AG09309 (cell line): ENCODE measurements at regions not wholly inside any gene's neighbourhood (a gene's known extent, or its start where the extent isn't known, plus 50 kb on each side); places are given as distances from the start of the nearest gene placed in this dataset.

Source experiments
- DNase-seq: peaks from one replicate; pipeline ENCODE4 v3.0.0-alpha.2; 2010; ENCODE audit warnings: low read depth
- H3K4me3 ChIP-seq: 2 replicates; pipeline ENCODE4 v1.5.1; 2011; ENCODE audit warnings: mild to moderate bottlenecking, low read depth, low read length, moderate library complexity; ENCODE audit not compliant: control insufficient read depth
- TF ChIP-seq, protein P1 (sequence below): IDR thresholded peaks from 2 replicates; pipeline ENCODE4 v1.5.1; 2011; ENCODE audit warnings: mild to moderate bottlenecking, low read depth, low read length, inconsistent platforms; ENCODE audit not compliant: insufficient read depth, control insufficient read depth; ENCODE audit errors: missing control alignments

DNA sequence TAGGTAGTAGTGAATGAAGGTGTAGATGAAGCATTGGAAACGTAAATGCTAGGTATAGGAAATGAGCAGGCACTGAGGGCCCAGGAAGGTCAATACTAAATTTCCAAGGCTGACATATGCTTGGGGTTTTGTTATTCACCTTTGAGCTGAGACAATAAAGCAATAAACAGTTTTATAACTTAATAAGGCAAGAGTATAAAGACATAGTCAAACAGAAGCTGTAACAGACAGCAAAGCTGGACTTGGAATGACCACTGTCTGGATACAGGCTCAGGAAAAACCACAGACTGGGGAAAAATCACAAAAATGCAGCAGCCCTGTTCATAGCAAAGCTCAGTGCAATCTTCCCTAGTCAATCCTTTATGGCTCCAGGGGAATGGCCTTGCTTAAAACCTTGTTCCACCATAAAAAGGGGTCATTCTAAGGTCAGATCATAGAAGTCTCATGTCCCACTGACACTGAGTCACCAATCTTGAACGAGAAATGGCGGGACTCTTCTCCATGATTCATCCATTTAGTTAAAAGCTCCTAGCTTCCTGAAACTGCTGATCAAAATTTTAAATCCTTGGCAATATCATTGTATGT, 493.3 kb downstream of the CMPK2 start:
- DNase-seq, result no peak
- TF ChIP-seq, protein P1, sequence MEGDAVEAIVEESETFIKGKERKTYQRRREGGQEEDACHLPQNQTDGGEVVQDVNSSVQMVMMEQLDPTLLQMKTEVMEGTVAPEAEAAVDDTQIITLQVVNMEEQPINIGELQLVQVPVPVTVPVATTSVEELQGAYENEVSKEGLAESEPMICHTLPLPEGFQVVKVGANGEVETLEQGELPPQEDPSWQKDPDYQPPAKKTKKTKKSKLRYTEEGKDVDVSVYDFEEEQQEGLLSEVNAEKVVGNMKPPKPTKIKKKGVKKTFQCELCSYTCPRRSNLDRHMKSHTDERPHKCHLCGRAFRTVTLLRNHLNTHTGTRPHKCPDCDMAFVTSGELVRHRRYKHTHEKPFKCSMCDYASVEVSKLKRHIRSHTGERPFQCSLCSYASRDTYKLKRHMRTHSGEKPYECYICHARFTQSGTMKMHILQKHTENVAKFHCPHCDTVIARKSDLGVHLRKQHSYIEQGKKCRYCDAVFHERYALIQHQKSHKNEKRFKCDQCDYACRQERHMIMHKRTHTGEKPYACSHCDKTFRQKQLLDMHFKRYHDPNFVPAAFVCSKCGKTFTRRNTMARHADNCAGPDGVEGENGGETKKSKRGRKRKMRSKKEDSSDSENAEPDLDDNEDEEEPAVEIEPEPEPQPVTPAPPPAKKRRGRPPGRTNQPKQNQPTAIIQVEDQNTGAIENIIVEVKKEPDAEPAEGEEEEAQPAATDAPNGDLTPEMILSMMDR, result no peak
- no peak overlapping the region for H3K4me3 ChIP-seq

DNA sequence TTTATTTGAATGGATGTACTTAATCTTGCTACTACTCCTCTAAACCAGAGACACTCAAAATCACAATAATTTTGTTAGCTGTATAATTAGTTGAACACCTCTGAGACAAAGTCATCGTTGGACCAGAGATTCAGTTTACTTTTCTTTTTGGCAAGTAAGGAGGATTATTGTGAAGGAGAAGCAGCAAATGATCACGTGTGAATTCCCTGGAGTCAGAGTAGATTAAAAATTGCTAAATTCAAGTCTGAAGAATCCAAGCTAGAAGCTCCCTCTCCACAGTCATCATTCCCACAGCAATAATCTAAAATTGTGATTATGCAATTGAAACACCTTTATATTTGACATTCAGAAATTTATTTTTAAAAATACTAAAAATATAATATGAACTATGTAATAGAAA, 484.4 kb downstream of the CMPK2 start:
- no peak for DNase-seq
- no peak overlapping the region for H3K4me3 ChIP-seq
- TF ChIP-seq, protein P1, result no peak

DNA sequence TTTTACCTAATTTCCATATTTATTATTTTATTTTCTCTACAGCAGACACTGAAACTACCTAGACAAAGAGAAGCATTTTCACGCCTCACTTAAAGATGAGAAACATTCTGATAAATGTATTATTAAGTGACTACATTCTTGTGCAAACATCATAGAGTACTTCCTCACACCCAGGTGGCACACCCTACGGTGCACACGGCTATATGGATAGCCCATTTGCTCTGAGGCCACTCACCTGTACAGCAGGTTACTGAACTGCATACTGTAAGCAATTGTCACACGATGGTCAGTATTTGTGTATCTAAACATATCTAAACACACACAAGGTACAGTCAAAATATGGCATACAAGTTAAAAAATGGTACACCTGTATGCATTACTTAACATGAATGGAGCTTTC, 481.4 kb downstream of the CMPK2 start:
- DNase-seq, result no peak
- H3K4me3 ChIP-seq, result no peak overlapping the region
- TF ChIP-seq, protein P1, result no peak

DNA sequence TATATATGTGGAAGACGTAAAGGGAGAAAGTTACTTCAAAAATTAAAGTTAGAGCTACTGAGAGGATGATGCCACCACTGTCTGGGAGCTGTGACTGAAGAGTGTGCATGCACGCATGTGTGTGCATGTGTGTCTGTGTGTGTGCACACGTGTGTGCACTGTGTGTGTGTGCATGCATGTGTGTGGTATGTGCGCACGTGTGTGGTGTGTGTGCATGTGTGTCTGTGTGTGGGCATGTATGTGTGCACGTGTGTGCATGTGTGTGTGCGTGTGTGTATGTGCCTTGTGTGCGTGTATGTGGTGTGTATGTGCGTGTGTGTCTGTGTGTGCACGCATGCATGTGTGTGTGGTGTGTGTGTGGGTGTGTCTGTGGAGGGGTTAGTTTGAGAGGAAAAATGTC, 473.4 kb downstream of the CMPK2 start:
- no peak for DNase-seq
- TF ChIP-seq, protein P1, result no peak
- H3K4me3 ChIP-seq, result no peak overlapping the region

DNA sequence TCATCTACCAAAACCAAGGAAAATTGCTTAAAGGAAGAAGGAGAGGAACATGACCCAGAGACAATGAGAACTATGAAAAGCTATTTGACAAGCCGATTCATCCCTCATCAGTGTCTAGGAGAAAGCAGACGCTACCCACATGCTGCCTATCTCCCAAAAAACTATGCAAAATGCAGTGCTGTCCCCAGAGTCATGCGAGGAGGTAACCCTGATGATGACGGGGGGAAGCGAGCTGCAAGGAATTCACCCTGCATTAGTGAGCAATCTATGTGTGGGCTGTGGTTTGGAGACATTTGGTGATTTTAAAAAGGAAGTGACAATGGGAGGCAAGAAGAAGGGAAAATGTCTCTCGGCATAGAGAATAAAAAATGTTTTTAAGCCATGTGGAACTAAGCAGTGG, 472.7 kb downstream of the CMPK2 start:
- H3K4me3 ChIP-seq, result no peak overlapping the region
- no peak for DNase-seq
- TF ChIP-seq, protein P1, result no peak

DNA sequence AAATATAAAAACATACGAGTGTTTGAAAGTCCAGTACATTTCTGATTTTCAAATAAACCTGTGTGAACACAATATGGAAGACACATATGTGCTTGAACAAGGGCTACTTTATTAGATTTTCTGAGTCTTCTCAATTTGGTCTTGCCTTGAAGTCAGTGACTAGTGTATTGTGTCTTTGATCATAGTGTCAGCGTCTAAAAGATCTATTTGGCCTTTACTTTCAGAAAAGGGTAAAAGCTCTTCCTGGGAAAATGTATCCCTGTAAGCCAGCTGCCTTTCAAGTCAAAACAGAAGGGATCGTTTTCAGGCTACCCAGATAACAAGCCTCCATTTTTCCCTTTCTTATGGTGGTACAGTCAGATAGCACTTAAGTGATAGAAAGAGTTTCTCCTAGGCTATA, 471.9 kb downstream of the CMPK2 start:
- H3K4me3 ChIP-seq, result no peak overlapping the region
- TF ChIP-seq, protein P1, result no peak
- no peak for DNase-seq

DNA sequence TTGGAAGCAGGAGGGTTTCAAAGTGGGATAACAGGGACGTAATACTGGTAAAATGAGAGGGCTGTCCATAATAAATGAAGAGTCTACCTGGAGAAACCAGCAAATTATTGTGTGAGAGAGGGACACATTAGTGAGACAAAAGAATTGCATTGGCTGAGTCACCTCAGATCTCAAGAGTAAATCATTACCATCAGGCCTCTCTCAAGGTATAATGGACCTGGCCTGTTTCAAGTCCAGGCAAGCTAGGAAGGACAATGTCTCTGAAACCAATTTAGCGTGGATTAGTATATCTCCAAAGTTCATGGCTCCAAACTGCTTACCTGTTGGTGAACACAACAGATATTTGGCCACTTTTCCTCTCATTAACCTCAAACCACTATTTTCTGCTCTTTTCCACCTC, 471.4 kb downstream of the CMPK2 start:
- DNase-seq, result no peak
- H3K4me3 ChIP-seq, result no peak overlapping the region
- TF ChIP-seq, protein P1, result no peak
